Upper lobe of left lung (tissue), 4 donors: ENCODE measurements at regions not wholly inside any gene's neighbourhood (a gene's known extent, or its start where the extent isn't known, plus 50 kb on each side); places are given as distances from the start of the nearest gene placed in this dataset.

Source experiments
- CTCF ChIP-seq, 6 experiments: fragments of 450-650 bp in 4 of 6; fragments of 200-600 bp in 2 of 6; sonication (generic) in 2 of 6; IDR thresholded peaks; one replicate each; pipeline ENCODE4 v1.5.1; 2016 to 2019; ENCODE audit warnings: antibody characterized with exemption in 6 of 6
- EP300 ChIP-seq, 4 donors: sonication (generic); formaldehyde crosslinking; IDR thresholded peaks; one replicate each; pipeline ENCODE4 v1.5.1; 2017; ENCODE audit warnings: antibody characterized with exemption in 4 of 4, control low read depth in 2 of 4
- POLR2A ChIP-seq, 4 donors: fragments of 450-650 bp; IDR thresholded peaks; one replicate each; pipeline ENCODE4 v1.5.1; 2016 to 2017; ENCODE audit warnings: antibody characterized with exemption in 4 of 4, mild to moderate bottlenecking in 2 of 4
- POLR2AphosphoS5 ChIP-seq, 2 donors: sonication (generic); formaldehyde crosslinking; IDR thresholded peaks; one replicate each; pipeline ENCODE4 v1.5.1; 2017; ENCODE audit warnings: antibody characterized with exemption in 2 of 2

GRCh38 chr2:33680644-33681363 lies 81.7 kb upstream of the FAM98A start:
- TF ChIP-seq CTCF (IDR thresholded peaks at IDR 0.05) (no peak), POLR2A (IDR thresholded peaks at IDR 0.05) (no peak), POLR2AphosphoS5 (IDR thresholded peaks at IDR 0.05) (no peak), EP300 (IDR thresholded peaks at IDR 0.05) (no peak)
